Adrenal gland (tissue), 9 donors: ENCODE measurements at regions not wholly inside any gene's neighbourhood (a gene's known extent, or its start where the extent isn't known, plus 50 kb on each side); places are given as distances from the start of the nearest gene placed in this dataset.

Experiments used
- DNase-seq, 7 donors: peaks; one replicate each; pipeline ENCODE4 v3.0.0-alpha.2; 2019 to 2020
- H3K27ac ChIP-seq, 5 donors: fragments of 200-600 bp; sonication (generic) in 4 of 5; 1 replicate in 3 of 5; 2 replicates in 2 of 5; pipeline versions ENCODE4 v1.5.1 to v1.8.0; 2016 to 2020; ENCODE audit warnings: mild to moderate bottlenecking in 1 of 5
- H3K27me3 ChIP-seq: fragments of 200-600 bp; 2 replicates; pipeline ENCODE4 v1.8.0; 2021
- H3K36me3 ChIP-seq, 2 donors: fragments of 200-600 bp; replicated peaks in 1 of 2; 1 replicate in 1 of 2; 2 replicates in 1 of 2; pipeline versions ENCODE4 v1.5.1 to v1.8.0; 2018 to 2022
- H3K4me1 ChIP-seq, 2 donors: fragments of 200-600 bp; replicated peaks in 1 of 2; 1 replicate in 1 of 2; 2 replicates in 1 of 2; pipeline versions ENCODE4 v1.5.1 to v1.8.0; 2018 to 2021
- H3K4me3 ChIP-seq, 4 donors: fragments of 200-600 bp; sonication (generic) in 3 of 4; one replicate each; pipeline ENCODE4 v1.5.1; 2016 to 2018
- H3K9me3 ChIP-seq, 3 donors: fragments of 200-600 bp; sonication (generic) in 1 of 3; replicated peaks in 1 of 3; 1 replicate in 2 of 3; 2 replicates in 1 of 3; pipeline versions ENCODE4 v1.5.1 to v1.8.0; 2016 to 2021
- POLR2A ChIP-seq, 2 donors: fragments of 450-650 bp; IDR thresholded peaks; one replicate each; pipeline ENCODE4 v1.6.1; 2017; ENCODE audit warnings: antibody characterized with exemption in 2 of 2, mild to moderate bottlenecking in 2 of 2, moderate library complexity in 1 of 2
- WGBS, 4 donors: extraction: QIAGEN DNeasy Blood & Tissue Kit in 2 of 4; methylation state at CpG; one replicate each; pipeline versions ENCODE4 v1.1.5 to v1.1.7; 2013 to 2017; 5-methylcytosine and 5-hydroxymethylcytosine counted together
- intact Hi-C, 2 donors: fragments of 100-400 bp; cut with DNase I; formaldehyde crosslinking; loops; one replicate each; pipeline versions ENCODE4 v1.14.1 to v1.15.0; 2022 to 2023
- TF ChIP-seq, protein P1 (sequence below), 6 experiments: fragments of 450-650 bp in 4 of 6; fragments of 200-600 bp in 2 of 6; sonication (generic) in 1 of 6; IDR thresholded peaks; 1 replicate in 5 of 6; 2 replicates in 1 of 6; pipeline versions ENCODE4 v1.5.1 to v1.8.0; 2016 to 2021; ENCODE audit warnings: antibody characterized with exemption in 6 of 6, mild to moderate bottlenecking in 2 of 6, moderate library complexity in 1 of 6
- donor health status: healthy with polysubstance abuse.
- donor health status: Bipolar disorder and iron deficiency.
- donor health status: DM: yes; HTN: yes; CAD: no.
- donor health status: DM: no; HTN: no; CAD: no.
- donor health status: DM: no; HTN: no; CAD: no.

- Histone ChIP-seq H3K9me3 (no peaks in the 10 kb centered on the region), H3K36me3 (no peaks in the 10 kb centered on the region), H3K27me3 (no peaks in the 10 kb centered on the region), H3K27ac (no peak overlapping the region), H3K4me1 (no peaks in the 10 kb centered on the region), H3K4me3 (no peak overlapping the region)
- TF ChIP-seq, protein P1, sequence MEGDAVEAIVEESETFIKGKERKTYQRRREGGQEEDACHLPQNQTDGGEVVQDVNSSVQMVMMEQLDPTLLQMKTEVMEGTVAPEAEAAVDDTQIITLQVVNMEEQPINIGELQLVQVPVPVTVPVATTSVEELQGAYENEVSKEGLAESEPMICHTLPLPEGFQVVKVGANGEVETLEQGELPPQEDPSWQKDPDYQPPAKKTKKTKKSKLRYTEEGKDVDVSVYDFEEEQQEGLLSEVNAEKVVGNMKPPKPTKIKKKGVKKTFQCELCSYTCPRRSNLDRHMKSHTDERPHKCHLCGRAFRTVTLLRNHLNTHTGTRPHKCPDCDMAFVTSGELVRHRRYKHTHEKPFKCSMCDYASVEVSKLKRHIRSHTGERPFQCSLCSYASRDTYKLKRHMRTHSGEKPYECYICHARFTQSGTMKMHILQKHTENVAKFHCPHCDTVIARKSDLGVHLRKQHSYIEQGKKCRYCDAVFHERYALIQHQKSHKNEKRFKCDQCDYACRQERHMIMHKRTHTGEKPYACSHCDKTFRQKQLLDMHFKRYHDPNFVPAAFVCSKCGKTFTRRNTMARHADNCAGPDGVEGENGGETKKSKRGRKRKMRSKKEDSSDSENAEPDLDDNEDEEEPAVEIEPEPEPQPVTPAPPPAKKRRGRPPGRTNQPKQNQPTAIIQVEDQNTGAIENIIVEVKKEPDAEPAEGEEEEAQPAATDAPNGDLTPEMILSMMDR (IDR thresholded peaks at IDR 0.05), result no peak
- no peak for TF ChIP-seq POLR2A (IDR thresholded peaks at IDR 0.05)
- intact Hi-C loops, result no loop called here
- no peak for DNase-seq
- WGBS, 4 donors, result 78 to 84% (median 82%) methylated on average over 6 of the region's 6 CpGs
Measured at GRCh38 chr4:38243388-38244053, 283.3 kb downstream of the PTTG2 start.

- intact Hi-C loops, result no loop called here
- Histone ChIP-seq H3K4me3 (no peak overlapping the region), H3K36me3 (no peaks in the 10 kb centered on the region), H3K27me3 (no peaks in the 10 kb centered on the region), H3K4me1 (peaks cover 5 to 6% of the 10 kb centered on the region in 2 donors), H3K9me3 (peaks cover 0 to 4% (median 3%) of the 10 kb centered on the region in 3 donors), H3K27ac (no peak overlapping the region)
- WGBS, 4 donors, result 92 to 97% (median 95%) methylated on average over 1 of the region's 1 CpG
- TF ChIP-seq, protein P1 (IDR thresholded peaks at IDR 0.05), result no peak
- no peak for TF ChIP-seq POLR2A (IDR thresholded peaks at IDR 0.05)
- DNase-seq, result no peak
Measured at GRCh38 chr4:38254825-38255224, 294.6 kb downstream of the PTTG2 start.

GRCh38 chr4:38255572-38255971, 295.4 kb downstream of the PTTG2 start:
- H3K27ac ChIP-seq, result no peak overlapping the region
- DNase-seq, result no peak
- H3K4me3 ChIP-seq, result no peak overlapping the region
- no peaks in the 10 kb centered on the region for H3K27me3 ChIP-seq
- intact Hi-C loops, result no loop called here
- H3K4me1 ChIP-seq, result peaks cover 7 to 9% of the 10 kb centered on the region in 2 donors
- H3K9me3 ChIP-seq, result no peaks in the 10 kb centered on the region
- WGBS, 4 donors, result 90 to 98% (median 92%) methylated on average over 2 of the region's 2 CpGs
- H3K36me3 ChIP-seq, result no peaks in the 10 kb centered on the region
- no peak for TF ChIP-seq POLR2A (IDR thresholded peaks at IDR 0.05)
- TF ChIP-seq, protein P1 (IDR thresholded peaks at IDR 0.05), result no peak

GRCh38 chr4:38266616-38267015, 306.4 kb downstream of the PTTG2 start:
- intact Hi-C loops, result no loop called here
- peaks cover 0 to 8% of the 10 kb centered on the region in 2 donors for H3K4me1 ChIP-seq
- H3K9me3 ChIP-seq, result no peaks in the 10 kb centered on the region
- TF ChIP-seq, protein P1 (IDR thresholded peaks at IDR 0.05), result no peak
- TF ChIP-seq POLR2A (IDR thresholded peaks at IDR 0.05), result no peak
- peak; percentile 74 to 90 (median 83) for DNase-seq
- WGBS, 4 donors, result 36 to 44% (median 40%) methylated on average over 4 of the region's 4 CpGs
- no peaks in the 10 kb centered on the region for H3K27me3 ChIP-seq
- no peaks in the 10 kb centered on the region for H3K36me3 ChIP-seq
- H3K4me3 ChIP-seq, result no peak overlapping the region
- peak overlapping the region in 3 of 5 donors; percentile 53 to 70 (median 62) for H3K27ac ChIP-seq
